ENCODE measurements at regions not wholly inside any gene's neighbourhood (a gene's known extent, or its start where the extent isn't known, plus 50 kb on each side); places are given as distances from the start of the nearest gene placed in this dataset.

DNA sequence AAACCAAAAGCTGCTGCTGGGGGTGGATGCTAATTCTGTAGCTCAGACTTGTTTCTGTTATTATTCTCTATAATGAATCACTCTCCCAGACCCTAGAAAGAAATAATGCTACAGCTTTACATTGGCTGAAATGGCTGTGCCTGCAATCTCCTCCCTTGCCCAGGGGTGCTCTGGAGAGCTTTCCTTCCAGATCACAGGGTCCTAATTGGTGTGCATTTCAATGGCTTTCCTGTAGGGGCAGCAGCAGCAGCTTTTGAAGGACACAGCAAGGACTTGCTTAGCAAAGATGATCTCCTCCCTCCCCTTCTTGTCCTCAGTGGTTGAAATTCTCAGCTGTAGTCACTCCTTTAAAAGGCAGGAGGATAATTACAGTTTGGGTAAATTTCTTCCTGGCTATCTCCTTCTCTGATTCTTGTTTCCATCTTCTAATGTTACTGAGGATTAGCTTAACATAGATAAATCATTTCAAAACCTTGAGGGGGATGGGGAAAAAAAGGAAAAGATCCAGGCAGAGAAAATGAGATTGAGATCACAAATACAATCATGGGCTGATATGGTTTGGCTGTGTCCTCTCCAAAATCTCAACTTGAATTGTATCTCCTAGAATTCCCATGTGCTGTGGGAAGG lies 120.2 kb upstream of the CTTNBP2 start:
- Mint-ChIP-seq H3K4me1 (no peaks in the 10 kb centered on the region), H3K27ac (no peak overlapping the region), H3K27me3 (no peaks in the 10 kb centered on the region), H3K4me3 (no peak overlapping the region), H3K9me3 (ENCODE audit: insufficient read depth) (no peaks in the 10 kb centered on the region)
- Histone ChIP-seq H3K9me3 (ENCODE audit: control extremely low read depth in 1 of 3, control insufficient read depth in 2 of 3, insufficient read depth in 1 of 3, low read length in 2 of 3) (no peaks in the 10 kb centered on the region), H2AFZ (ENCODE audit: insufficient read depth, low read depth, low read length, poor library complexity, severe bottlenecking) (no peak overlapping the region), H4K20me1 (ENCODE audit: control insufficient read depth, insufficient read depth, low read length, poor library complexity, severe bottlenecking) (no peaks in the 10 kb centered on the region), H3K4me2 (replicated peaks; ENCODE audit: low read depth, low read length, poor library complexity, severe bottlenecking) (no peak overlapping the region), H3K79me2 (ENCODE audit: control insufficient read depth, insufficient read depth, low read length) (no peaks in the 10 kb centered on the region), H3K9ac (ENCODE audit: low read length) (no peak overlapping the region), H3K27me3 (replicated peaks in 1 of 4; ENCODE audit: control extremely low read depth in 1 of 4, control insufficient read depth in 3 of 4, insufficient read depth in 4 of 4, low read length in 3 of 4) (no peaks in the 10 kb centered on the region), H3K36me3 (replicated peaks in 1 of 2; ENCODE audit: control extremely low read depth in 1 of 2, control insufficient read depth in 1 of 2, extremely low read depth in 1 of 2, insufficient read depth in 2 of 2, low read length in 1 of 2) (no peaks in the 10 kb centered on the region), H3K4me1 (ENCODE audit: control insufficient read depth in 2 of 2, insufficient read depth in 2 of 2, low read length in 2 of 2) (no peaks in the 10 kb centered on the region), H3K4me3 (ENCODE audit: control extremely low read depth in 1 of 5, extremely low read depth in 1 of 5, insufficient read depth in 1 of 5, low read depth in 2 of 5, low read length in 4 of 5) (no peak overlapping the region), H3K27ac (ENCODE audit: low read length in 2 of 2) (no peak overlapping the region)
- no peak for ATAC-seq (ENCODE audit: low read depth)
- POLR2A ChIA-PET, result no interaction called here
- CTCF ChIA-PET, result no interaction called here
- DNase-seq, result no peak
- intact Hi-C loops (cut with micrococcal nuclease), result no loop called here
- TF ChIP-seq, protein P1, sequence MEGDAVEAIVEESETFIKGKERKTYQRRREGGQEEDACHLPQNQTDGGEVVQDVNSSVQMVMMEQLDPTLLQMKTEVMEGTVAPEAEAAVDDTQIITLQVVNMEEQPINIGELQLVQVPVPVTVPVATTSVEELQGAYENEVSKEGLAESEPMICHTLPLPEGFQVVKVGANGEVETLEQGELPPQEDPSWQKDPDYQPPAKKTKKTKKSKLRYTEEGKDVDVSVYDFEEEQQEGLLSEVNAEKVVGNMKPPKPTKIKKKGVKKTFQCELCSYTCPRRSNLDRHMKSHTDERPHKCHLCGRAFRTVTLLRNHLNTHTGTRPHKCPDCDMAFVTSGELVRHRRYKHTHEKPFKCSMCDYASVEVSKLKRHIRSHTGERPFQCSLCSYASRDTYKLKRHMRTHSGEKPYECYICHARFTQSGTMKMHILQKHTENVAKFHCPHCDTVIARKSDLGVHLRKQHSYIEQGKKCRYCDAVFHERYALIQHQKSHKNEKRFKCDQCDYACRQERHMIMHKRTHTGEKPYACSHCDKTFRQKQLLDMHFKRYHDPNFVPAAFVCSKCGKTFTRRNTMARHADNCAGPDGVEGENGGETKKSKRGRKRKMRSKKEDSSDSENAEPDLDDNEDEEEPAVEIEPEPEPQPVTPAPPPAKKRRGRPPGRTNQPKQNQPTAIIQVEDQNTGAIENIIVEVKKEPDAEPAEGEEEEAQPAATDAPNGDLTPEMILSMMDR (IDR thresholded peaks at IDR 0.05), result peak; percentile 28
- no peak for TF ChIP-seq EZH2 (IDR thresholded peaks at IDR 0.05; ENCODE audit: borderline replicate concordance, insufficient read depth, low read depth, low read length, poor library complexity, severe bottlenecking)

DNA sequence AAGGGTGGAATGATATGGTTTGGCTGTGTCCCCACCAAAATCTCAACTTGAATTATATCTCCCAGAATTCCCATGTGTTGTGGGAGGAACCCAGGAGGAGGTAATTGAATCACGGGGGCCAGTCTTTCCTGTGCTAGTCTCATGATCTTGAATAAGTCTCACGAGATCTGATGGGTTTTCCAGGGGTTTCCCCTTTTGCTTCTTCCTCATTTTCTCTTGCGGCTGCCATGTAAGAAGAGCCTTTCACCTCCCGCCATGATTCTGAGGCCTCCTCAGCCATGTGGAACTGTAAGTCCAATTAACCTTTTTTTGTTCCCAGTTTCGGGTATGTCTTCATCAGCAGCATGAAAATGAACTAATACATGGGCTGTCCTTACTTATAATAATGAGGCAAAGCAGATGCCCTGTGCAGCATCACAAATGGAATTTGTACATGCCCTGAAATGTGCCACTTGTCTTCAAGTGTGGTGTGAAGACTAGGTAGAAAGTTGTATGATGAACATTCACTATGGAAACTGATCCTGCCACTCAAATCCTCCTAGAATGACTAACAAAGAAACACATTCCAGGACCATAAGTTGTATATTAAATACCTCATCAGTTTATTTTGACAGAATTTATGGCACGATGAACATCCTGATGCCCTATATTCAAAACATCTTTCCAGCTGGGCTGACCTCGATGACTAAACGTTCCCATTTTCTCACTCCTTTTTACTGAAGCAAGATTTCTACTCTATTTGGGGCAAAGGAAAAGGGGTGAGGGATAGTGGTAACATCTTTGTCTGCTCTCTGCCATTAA lies 122.8 kb upstream of the CTTNBP2 start:
- WGBS (ENCODE audit: insufficient coverage), result 48% methylated on average over 4 of the region's 8 CpGs

More for the DNA sequence above, 122.8 kb upstream of the CTTNBP2 start:
- intact Hi-C loops (cut with micrococcal nuclease), result no loop called here
- no peak overlapping the region for H3K9ac ChIP-seq (ENCODE audit: low read length)
- TF ChIP-seq EZH2 (IDR thresholded peaks at IDR 0.05; ENCODE audit: borderline replicate concordance, insufficient read depth, low read depth, low read length, poor library complexity, severe bottlenecking), result no peak
- TF ChIP-seq, protein P1 (IDR thresholded peaks at IDR 0.05), result no peak
- Mint-ChIP-seq H3K9me3 (ENCODE audit: insufficient read depth) (no peaks in the 10 kb centered on the region), H3K4me3 (no peak overlapping the region), H3K4me1 (no peaks in the 10 kb centered on the region), H3K27me3 (no peaks in the 10 kb centered on the region), H3K27ac (no peak overlapping the region)
- H3K36me3 ChIP-seq (replicated peaks in 1 of 2; ENCODE audit: control extremely low read depth in 1 of 2, control insufficient read depth in 1 of 2, extremely low read depth in 1 of 2, insufficient read depth in 2 of 2, low read length in 1 of 2), result no peaks in the 10 kb centered on the region
- no peaks in the 10 kb centered on the region for H3K27me3 ChIP-seq (replicated peaks in 1 of 4; ENCODE audit: control extremely low read depth in 1 of 4, control insufficient read depth in 3 of 4, insufficient read depth in 4 of 4, low read length in 3 of 4)
- no peaks in the 10 kb centered on the region for H3K79me2 ChIP-seq (ENCODE audit: control insufficient read depth, insufficient read depth, low read length)
- DNase-seq (no peak), ATAC-seq (ENCODE audit: low read depth) (no peak)
- H3K4me2 ChIP-seq (replicated peaks; ENCODE audit: low read depth, low read length, poor library complexity, severe bottlenecking), result no peak overlapping the region
- H4K20me1 ChIP-seq (ENCODE audit: control insufficient read depth, insufficient read depth, low read length, poor library complexity, severe bottlenecking), result no peaks in the 10 kb centered on the region
- no peak overlapping the region for H3K27ac ChIP-seq (ENCODE audit: low read length in 2 of 2)
- H2AFZ ChIP-seq (ENCODE audit: insufficient read depth, low read depth, low read length, poor library complexity, severe bottlenecking), result no peak overlapping the region
- H3K4me1 ChIP-seq (ENCODE audit: control insufficient read depth in 2 of 2, insufficient read depth in 2 of 2, low read length in 2 of 2), result no peaks in the 10 kb centered on the region
- no peak overlapping the region for H3K4me3 ChIP-seq (ENCODE audit: control extremely low read depth in 1 of 5, extremely low read depth in 1 of 5, insufficient read depth in 1 of 5, low read depth in 2 of 5, low read length in 4 of 5)
- POLR2A ChIA-PET, result no interaction called here
- CTCF ChIA-PET, result no interaction called here
- no peaks in the 10 kb centered on the region for H3K9me3 ChIP-seq (ENCODE audit: control extremely low read depth in 1 of 3, control insufficient read depth in 2 of 3, insufficient read depth in 1 of 3, low read length in 2 of 3)

Measured in B cell (primary cell).